Mesodermal cell (in vitro differentiated cells): ENCODE measurements at regions not wholly inside any gene's neighbourhood (a gene's known extent, or its start where the extent isn't known, plus 50 kb on each side); places are given as distances from the start of the nearest gene placed in this dataset.

Experiments
- H3K27ac ChIP-seq: 2 replicates; pipeline ENCODE4 v1.7.0; 2013; ENCODE audit warnings: mild to moderate bottlenecking, low read depth, low read length, moderate library complexity; ENCODE audit not compliant: severe bottlenecking
- H3K36me3 ChIP-seq: 2 replicates; pipeline ENCODE4 v1.7.1; 2013; ENCODE audit warnings: mild to moderate bottlenecking, low read length, moderate library complexity; ENCODE audit not compliant: control insufficient read depth, insufficient read depth
- H3K4me1 ChIP-seq: one replicate; pipeline ENCODE4 v1.7.1; 2013; ENCODE audit warnings: mild to moderate bottlenecking, low read length; ENCODE audit not compliant: insufficient read depth, control insufficient read depth, poor library complexity, severe bottlenecking
- H3K4me3 ChIP-seq: 2 replicates; pipeline ENCODE4 v1.7.0; 2013; ENCODE audit warnings: low read length, control low read depth, mild to moderate bottlenecking; ENCODE audit not compliant: insufficient read depth, poor library complexity, severe bottlenecking; ENCODE audit errors: extremely low read depth
- H3K9me3 ChIP-seq: 2 replicates; pipeline ENCODE4 v1.7.1; 2013; ENCODE audit warnings: mild to moderate bottlenecking, low read length, moderate library complexity; ENCODE audit not compliant: control insufficient read depth
- WGBS, 2 experiments: methylation state at CpG; one replicate each; pipeline ENCODE4 v1.1.5; 2013; ENCODE audit warnings: missing lambda C conversion rate in 2 of 2; ENCODE audit not compliant: insufficient coverage in 2 of 2; 5-methylcytosine and 5-hydroxymethylcytosine counted together

DNA sequence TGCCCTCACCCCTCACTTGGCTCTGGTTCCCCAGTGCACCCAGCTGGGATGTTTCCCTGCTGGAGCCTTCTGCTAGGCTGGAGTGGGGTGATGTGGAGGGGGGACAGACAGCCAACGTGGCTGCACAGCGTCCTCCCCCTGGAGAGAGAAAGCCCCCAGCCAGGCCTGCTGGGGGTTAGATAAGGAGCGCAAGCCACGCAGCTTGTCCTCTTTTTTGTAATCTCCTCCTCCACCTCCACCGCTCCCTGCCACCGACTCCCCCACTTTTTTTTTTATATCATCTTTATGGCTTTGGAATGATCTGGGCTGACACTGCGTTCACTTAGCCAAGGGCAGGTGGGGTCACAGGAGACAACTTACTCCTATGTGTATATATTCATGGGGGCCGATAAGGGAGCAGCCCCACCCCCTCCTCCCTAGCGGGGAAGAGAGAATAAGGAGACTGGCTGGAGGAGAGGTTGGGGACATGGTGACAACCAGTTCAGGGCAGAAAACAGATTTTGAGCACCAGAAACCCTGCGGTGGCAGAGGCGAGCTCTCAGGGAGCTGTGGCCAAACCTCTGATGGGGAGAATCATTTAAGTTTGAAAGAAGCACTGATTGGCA is 169.9 kb upstream of the LHX5 start:
- Histone ChIP-seq H3K4me1 (no peaks in the 10 kb centered on the region), H3K4me3 (no peak overlapping the region), H3K36me3 (no peaks in the 10 kb centered on the region), H3K27ac (no peak overlapping the region), H3K9me3 (no peaks in the 10 kb centered on the region)
- 38 to 50% methylated on average over 1 to 4 of the region's 11 CpGs for WGBS, 2 experiments

DNA sequence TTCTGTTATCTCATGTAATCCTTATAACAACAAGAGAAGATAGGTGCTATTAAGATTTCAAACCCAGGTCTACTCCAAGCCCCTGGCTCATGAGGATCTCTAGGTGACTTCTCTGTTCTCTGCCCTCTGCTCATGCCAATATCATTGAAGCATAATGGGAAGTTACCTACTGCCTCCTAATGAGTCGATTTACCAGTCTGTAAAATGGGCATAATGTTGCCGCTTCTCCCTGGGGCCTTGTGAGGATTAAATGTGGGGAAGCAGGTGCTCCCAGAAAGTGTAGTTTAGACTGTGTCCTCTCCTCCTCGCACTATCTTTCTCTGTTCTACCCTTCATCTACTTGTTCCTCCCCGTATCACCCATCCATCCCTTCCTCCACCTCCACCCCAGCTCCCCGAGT is 169.2 kb upstream of the LHX5 start:
- Histone ChIP-seq H3K4me1 (no peaks in the 10 kb centered on the region), H3K4me3 (no peak overlapping the region), H3K9me3 (no peaks in the 10 kb centered on the region), H3K27ac (no peak overlapping the region), H3K36me3 (no peaks in the 10 kb centered on the region)
- 63 to 67% methylated on average over 3 to 5 of the region's 5 CpGs for WGBS, 2 experiments

DNA sequence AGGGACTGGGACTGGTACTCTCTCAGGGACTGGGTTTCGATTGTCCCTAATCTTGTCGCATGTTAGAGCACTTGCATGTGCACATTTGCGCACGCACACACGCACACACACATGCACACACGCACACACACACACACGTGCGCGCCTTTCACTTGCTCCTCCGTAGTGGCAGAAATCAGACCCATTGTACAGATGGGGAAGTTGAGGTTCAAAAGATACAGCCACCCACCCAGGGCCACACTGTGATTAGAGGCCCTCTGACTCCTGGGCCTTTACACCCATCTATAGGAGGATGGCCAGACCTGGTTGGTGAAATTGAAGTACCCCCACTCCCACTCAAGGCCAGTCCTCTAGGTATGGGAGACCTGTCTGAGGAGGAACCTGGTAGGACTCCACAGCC is 167.8 kb upstream of the LHX5 start:
- Histone ChIP-seq H3K4me1 (no peaks in the 10 kb centered on the region), H3K27ac (no peak overlapping the region), H3K4me3 (no peak overlapping the region), H3K9me3 (no peaks in the 10 kb centered on the region), H3K36me3 (no peaks in the 10 kb centered on the region)
- 79 to 80% methylated on average over 1 to 9 of the region's 10 CpGs for WGBS, 2 experiments

DNA sequence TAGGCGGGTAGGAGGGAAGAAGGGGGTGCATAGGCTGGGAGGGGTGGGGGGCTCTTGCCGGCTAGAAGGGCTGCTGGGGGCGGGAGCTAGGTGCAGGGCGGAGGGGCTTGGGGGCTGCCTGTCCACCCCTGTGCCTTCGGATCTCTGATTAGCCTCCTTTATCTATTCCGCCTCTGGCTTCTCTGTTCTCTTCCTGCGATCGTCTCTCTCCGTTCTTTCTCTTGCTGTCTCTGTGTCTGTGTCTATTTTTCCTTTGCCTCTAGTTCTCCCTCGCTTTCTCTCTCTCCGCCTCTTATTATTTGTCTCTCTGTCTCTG is 166.7 kb upstream of the LHX5 start:
- Histone ChIP-seq H3K4me3 (peak overlapping the region; percentile 21), H3K9me3 (no peaks in the 10 kb centered on the region), H3K4me1 (no peaks in the 10 kb centered on the region), H3K27ac (no peak overlapping the region), H3K36me3 (no peaks in the 10 kb centered on the region)
- 31 to 33% methylated on average over 7 to 10 of the region's 11 CpGs for WGBS, 2 experiments

DNA sequence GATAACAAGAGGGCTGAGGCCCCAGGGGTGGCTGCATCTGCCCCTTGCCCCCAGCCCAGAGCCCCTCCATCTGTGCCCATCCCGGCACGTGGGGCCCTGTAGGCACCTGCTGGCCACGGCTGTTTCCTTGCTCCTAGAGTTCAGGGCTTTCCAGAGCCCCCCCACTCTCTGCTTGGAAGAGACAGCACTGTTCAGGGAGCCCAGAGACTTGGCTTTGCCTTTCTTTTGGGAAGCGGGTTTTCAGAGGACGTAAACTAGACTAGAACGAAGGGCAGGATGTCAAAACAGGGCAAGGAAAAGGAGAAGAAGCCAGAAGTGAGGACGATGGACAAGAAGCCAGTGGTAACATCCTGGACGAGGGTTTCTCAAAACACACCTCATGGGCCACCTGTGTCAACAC is 163.3 kb upstream of the LHX5 start:
- peaks cover 5% of the 10 kb centered on the region for H3K9me3 ChIP-seq
- no peaks in the 10 kb centered on the region for H3K36me3 ChIP-seq
- 73 to 77% methylated on average over 7 to 8 of the region's 8 CpGs for WGBS, 2 experiments
- H3K4me3 ChIP-seq = no peak overlapping the region
- no peak overlapping the region for H3K27ac ChIP-seq
- no peaks in the 10 kb centered on the region for H3K4me1 ChIP-seq

DNA sequence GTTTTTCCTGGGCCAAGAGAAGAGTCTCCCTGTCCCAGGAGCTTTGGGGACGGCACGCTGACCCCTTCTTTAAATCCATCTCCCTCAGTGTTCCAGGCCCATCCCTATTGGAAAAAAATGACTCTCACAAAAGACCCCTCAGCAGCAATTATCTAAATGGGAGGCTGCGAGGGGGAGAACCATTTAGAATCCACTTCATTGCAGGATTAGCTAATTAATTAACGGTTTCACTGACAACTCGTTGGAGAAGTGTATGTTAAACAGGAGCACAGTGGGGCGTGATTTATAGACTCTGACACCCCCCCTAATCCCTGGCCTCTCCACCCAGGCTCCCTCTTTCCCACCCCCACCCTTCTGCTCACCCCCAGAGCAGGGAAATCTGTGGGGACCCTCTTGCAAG is 162.8 kb upstream of the LHX5 start:
- peaks cover 8% of the 10 kb centered on the region for H3K9me3 ChIP-seq
- no peak overlapping the region for H3K4me3 ChIP-seq
- no peak overlapping the region for H3K27ac ChIP-seq
- H3K4me1 ChIP-seq = no peaks in the 10 kb centered on the region
- WGBS, 2 experiments = 64 to 83% methylated on average over 2 to 3 of the region's 6 CpGs
- no peaks in the 10 kb centered on the region for H3K36me3 ChIP-seq

DNA sequence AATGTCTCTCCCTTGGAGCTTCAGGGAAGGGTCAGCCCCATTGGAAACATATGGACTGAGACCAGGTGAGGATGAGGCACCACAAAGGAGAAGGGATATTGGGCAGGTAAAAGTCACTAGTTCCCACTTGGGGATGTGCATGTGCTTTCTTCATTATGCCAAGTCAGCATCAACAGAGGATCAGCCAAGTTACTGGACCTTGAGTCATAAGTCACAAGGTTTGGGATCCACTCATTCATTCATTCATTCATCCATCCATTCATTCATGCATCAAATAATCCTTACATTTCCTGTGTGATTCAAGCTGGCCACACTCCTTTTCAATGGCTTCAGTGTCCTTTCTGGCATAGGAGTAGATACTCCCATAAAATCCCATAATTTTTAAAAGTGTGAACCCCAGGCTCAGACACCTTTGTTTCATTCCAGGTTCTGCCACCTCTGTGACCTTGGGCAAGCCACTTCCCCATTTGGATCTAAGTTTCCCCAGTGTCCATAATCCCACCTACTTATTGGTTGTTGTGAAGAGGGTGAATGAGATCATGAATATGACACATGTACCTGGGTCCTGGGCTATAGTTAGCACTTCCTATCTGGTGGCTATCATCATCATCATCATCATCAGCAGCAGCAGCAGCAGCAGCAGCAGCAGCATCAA is 162.1 kb upstream of the LHX5 start:
- Histone ChIP-seq H3K9me3 (peaks cover 8% of the 10 kb centered on the region), H3K4me3 (no peak overlapping the region), H3K36me3 (no peaks in the 10 kb centered on the region), H3K4me1 (no peaks in the 10 kb centered on the region), H3K27ac (no peak overlapping the region)

DNA sequence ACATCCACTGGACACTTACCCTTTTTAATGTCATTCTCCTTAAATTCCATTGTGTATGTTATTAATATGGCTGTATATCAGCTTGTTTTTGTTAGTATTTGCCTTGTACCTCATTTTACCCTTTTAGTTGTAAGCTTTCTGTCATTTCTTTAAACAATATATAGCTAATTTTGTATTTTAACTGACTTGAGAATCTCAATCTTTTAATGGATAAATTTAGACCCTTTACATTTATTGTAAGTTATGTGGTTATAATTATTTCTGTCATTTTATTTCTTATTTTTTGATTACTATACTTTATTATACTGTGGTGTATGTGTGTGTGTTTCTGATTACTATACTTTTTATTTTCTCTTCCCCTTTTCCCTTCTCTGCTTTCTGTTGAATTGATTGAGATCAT is 159.0 kb upstream of the LHX5 start:
- H3K4me1 ChIP-seq = no peaks in the 10 kb centered on the region
- no peaks in the 10 kb centered on the region for H3K36me3 ChIP-seq
- no peak overlapping the region for H3K4me3 ChIP-seq
- peaks cover 8% of the 10 kb centered on the region for H3K9me3 ChIP-seq
- H3K27ac ChIP-seq = no peak overlapping the region

DNA sequence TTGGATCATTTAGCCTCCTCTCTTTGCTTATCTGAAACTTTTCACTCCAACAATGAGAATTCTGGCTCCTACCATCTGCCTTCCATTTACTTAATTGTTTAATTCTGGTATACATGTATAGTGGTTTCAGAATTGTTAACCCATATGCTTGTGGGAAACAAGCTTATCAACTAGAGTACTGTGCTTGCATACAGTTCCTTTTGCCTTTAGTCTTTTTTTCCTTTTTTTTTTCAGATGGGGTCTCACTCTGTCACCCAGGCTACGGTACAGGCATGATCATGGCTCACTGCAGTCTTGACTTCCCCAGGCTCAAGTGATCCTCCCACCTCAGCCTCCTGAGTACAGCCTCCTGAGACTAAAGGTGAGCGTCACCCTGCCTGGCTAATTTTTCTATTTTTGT is 153.8 kb upstream of the LHX5 start:
- Histone ChIP-seq H3K36me3 (no peaks in the 10 kb centered on the region), H3K4me1 (no peaks in the 10 kb centered on the region), H3K9me3 (peaks cover 8% of the 10 kb centered on the region), H3K4me3 (no peak overlapping the region), H3K27ac (no peak overlapping the region)
- WGBS, 2 experiments = 67 to 100% methylated on average over 1 of the region's 2 CpGs

DNA sequence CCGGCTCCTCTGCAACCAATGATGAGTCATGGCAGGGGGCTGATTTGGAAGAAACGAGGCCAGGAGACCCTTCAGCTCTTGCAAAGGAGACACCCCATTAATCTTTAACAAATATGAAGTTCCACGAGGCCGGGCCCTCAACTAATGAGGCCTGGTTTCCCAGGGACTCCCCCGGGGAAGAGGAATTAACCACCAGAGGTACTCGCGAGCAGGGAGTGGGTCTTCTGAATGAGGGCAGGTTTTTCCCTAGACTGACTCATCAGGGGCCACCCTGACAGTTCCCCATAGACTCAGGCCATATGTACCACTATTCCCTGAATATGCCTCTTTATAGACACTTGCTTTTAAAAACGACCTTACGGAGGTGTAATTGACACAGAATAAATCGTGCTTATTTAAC is 150.7 kb upstream of the LHX5 start:
- WGBS, 2 experiments = 30 to 64% methylated on average over 2 to 5 of the region's 10 CpGs
- Histone ChIP-seq H3K4me1 (no peaks in the 10 kb centered on the region), H3K36me3 (no peaks in the 10 kb centered on the region), H3K27ac (no peak overlapping the region), H3K9me3 (no peaks in the 10 kb centered on the region), H3K4me3 (no peak overlapping the region)

DNA sequence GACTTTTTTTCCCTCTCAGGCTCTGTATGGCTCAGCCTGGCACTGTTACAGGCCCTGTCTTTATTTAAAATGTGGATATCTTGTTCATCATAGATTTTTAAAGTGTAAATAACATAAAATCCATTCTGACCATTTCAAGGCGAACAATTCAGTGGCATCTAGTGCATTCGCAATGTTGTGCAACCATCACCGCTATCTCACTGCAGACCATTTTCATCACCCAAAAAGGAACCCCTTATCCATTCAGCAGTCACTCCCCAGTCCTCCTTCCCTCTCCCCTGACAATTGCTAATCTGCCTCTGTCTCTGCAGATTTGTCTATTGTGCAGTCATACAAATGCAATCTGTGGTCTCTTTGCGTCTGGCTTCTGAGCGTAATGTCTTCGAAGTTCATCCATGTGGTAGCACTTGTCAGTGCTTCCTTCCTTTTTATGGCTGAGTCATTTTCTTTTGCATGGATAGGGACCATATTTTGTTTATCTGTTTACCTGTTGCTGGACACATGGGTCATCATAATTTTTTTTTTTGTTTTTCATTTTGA is 148.8 kb upstream of the LHX5 start:
- no peaks in the 10 kb centered on the region for H3K36me3 ChIP-seq
- no peaks in the 10 kb centered on the region for H3K4me1 ChIP-seq
- no peak overlapping the region for H3K27ac ChIP-seq
- 73 to 81% methylated on average over 6 of the region's 6 CpGs for WGBS, 2 experiments
- H3K4me3 ChIP-seq = no peak overlapping the region
- H3K9me3 ChIP-seq = no peaks in the 10 kb centered on the region
